NCI-H2171 (cell line): ENCODE measurements at regions not wholly inside any gene's neighbourhood (a gene's known extent, or its start where the extent isn't known, plus 50 kb on each side); places are given as distances from the start of the nearest gene placed in this dataset.
A peak's percentile ranks its signal among the peaks of the same experiment; 100 is the strongest.

Experiments
- DNase-seq: peaks from one replicate; lab custom pipeline; 2025; lab: John Stamatoyannopoulos, UW

DNA sequence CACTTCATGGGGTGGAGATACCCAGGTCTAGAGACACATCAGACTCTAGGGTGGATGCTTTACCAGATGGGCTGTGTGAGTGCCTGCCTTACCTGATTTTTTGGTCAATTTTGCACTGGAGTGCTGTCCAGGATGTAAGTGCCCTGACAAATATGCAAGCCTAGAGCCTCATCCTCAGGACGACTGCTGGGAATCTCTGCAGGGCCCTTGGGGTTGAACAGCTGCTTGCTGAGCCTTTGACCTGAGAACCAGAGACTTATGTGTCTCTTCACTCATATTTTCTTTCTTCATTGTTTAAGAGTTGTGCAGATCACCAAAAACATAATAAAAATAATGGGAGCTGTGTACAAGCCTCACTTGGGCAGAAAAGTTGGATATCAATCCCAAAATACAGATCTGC is 551.5 kb upstream of the ATP2B1 start:
- DNase-seq, result no peak

DNA sequence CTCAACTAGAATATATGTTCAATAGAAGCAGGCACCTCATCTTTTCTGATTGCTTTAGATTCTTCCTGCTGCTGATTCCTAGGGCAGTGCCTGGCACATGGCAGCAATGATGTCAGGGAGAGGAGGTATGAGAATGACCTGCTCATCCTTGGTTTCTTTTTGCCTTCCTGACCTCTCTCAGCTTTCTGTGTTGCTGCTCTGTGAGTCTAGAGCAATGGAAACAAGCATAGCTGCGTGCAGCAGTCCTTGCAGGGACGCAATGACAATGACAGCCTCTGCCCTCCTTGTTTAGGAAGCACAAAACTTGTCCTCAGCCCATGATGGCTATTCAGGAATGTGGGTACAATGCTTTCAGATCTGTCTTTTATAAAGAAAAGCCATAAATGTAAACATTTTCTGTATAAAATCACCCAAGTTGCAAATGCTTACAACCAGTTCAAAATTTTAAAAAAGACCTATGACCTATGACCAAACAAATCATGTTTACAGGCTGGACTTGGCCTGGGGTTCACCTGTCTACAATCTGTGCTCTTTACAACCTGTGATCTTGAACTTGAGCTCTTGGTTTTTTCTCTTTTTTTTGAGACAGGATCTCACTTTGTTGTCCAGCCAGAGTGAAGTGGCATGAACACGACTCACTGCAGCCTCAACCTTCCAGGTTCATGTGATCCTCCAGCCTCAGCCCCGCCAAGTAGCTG is 549.4 kb upstream of the ATP2B1 start:
- DNase-seq, result no peak

DNA sequence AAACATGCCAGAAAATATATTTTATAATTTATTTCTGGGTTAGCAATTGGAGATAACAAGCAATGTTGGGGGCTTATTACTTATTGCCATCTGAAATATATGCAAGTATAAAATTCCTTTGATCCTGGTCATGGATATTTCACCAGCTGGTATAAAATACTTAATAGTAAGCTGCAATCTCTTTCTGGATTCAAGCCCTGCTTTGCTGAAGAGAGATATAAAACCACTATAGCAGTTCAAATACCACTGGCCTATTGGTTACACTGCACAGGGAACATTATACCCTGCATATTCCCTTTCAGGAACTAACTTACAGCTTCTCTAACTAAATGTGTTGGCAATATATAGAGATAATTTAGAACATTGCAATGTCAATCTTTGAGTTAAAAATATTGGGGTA is 546.2 kb upstream of the ATP2B1 start:
- no peak for DNase-seq

DNA sequence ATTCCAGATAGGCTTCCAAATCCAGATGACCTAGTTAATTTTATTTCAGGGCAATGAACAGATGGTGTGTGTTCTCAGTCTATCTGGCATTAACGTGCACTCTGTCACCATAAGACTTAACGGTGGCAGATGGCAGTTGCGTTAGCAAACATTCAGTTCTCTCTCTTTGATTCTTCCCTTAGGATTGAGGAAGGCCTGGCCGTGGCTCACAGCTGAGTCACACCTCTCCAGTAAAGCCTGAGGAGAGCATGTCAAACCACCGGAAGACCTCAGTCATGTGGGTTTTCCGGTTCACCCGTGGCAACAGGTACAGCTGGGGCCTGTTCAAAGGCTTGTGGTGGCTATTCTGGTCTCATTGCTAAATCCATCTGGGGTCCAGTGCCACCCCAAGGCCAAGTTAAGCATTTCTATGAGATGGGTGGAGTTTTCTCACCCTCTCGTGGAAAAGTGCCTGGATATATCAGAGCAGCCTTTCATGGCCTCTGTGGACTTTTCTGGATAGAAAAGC is 545.1 kb upstream of the ATP2B1 start:
- peak; percentile 95 for DNase-seq

DNA sequence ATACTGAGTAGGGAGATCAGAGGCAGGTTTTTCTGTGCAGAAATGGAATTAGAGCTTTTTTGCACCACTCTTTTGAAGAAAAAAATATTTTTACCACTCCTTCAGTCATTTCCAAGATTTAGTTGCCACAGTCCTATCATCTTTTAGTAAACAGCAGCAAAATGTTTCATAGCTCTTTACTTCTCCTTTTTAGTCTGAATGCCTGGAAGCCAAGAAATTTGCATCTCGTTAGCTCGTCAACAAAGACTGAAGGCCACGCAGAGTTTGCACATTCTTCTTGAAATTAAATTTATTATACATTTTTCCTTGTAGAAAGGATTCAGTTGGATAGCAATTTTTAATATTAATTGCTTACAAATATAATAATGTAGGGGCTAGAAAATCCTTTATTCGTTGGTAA is 544.5 kb upstream of the ATP2B1 start:
- DNase-seq, result no peak

DNA sequence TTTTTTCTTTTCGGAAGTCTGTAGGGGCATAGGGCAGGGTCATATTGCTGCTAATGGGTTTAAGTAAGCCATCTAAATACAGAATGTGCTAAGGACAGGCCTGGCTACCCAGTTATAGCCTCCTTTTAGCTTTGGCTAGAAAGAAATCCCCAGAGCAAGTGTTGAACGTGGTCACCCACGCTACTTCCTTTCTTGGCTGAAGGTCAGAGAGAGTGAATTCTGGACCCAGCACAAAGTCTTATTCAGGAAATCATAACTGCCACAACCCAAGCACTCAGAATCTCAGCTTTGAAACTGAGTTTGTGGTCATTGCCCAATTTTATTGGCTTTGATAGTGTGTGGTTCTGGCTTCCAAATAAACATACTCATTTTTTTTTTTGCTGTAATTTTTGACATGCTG is 542.1 kb upstream of the ATP2B1 start:
- no peak for DNase-seq

DNA sequence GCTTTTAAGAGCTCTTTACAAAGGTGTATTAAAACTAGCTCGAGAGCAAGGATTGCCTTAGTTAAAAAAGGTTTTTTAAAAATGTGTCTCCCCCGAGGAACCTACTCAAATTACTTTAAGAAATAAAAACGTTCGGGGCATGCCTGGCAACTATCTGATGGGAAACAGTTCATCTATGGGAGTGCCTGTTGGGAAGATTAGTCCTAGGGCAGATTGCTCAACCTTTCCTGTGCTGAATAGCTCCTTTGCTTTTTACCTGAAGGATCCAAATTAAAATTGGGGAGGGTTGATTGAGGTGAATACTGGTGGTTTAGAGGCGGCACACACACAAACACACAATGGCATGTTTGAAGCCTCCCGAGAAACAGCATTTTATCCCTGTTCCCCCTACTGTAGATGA is 541.4 kb upstream of the ATP2B1 start:
- no peak for DNase-seq

DNA sequence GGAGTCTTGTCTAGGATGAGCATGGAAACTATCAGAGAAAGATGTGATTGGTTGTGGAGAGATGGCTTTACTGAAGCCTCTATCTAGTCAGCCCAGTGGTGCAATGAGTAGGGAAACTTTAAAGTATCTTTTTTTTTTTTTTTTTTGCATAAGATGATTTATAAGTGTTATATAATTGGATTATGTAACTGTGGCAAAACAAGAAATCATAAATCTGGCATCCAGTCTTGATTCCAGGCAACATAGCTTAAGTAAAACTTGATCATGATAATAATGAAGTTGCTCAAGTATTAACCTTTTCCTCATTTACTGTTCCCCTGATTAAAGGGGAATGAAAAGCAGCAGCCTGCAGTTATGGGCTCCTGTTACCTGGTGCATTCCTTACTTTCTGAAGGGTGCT is 538.0 kb upstream of the ATP2B1 start:
- no peak for DNase-seq

DNA sequence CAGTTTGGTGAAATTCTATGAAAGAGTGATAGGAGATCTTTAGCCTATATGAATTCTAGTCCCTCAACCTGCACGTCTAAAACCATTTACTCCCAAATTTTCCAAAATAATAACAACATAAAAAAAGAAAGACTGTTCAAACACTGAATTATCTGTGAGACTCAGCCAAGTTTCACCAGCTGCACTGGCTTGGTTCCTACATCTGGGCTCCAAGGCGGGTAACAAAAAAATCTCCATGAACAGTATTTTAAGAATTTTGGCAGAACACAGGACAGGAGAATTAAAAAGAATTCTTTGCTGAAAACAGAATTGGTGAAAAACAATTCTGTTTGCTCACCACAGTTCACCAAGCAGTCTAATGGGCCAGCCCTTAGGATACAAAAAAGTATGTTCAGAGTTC is 536.8 kb upstream of the ATP2B1 start:
- no peak for DNase-seq

DNA sequence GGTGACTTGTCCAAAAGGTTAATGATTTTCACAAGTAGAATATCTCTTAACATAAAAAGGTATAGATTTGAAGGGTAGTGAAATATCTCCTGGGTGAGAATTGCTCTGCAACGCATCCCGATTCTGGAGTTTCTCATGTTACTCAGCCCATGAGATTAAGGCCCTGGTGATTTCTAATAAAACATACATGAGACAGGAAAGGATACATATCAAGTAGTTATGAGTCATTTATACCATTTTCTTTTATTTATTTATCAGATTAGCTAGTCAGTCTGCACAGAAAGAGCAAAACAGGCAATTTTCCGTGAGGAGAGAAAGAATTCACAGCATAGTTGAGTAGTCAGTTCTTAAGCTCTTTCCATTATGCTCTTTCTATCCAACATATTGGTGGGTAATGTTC is 535.6 kb upstream of the ATP2B1 start:
- no peak for DNase-seq

DNA sequence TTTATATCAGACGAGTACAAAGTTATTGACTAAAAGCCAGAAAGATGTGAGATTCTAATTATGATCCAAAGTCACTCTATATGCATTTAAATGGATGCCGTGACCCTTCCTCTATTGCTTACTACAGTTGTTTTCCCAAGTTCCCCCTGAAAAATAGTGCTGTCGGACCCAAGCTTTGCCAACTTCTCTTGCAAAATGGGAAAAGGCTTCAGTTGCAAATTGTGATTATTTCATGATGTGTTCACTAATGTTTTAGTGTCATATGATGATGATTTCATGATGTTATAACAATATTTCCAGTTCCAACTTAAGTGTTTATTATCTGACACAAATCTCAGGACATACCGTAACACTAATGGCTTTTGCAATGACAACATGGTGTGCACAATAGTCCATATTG is 534.6 kb upstream of the ATP2B1 start:
- DNase-seq, result no peak

DNA sequence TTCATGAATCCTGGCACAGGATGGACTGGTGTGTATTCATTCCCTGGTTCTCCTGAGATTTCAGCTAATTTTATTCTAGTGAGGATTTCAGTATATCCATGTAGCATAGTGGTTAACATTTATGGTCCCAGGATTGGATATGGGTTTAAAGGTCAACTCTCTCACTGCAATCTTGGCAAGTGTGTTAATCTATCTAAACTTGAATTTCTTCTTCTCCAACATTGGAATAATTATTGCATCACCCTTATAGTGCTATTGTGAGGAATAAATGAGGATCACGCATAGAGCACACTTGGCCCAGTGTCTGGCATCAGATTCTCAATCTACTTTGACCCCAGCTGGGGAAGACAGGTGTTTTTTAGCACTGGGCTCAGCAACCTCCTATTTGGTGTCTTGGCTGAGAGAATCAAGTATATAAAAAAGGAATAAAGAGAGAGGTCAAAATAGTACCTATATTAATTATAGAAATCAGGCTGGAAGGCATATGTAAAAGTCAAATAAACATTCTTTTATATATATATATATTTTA is 531.2 kb upstream of the ATP2B1 start:
- DNase-seq, result no peak

DNA sequence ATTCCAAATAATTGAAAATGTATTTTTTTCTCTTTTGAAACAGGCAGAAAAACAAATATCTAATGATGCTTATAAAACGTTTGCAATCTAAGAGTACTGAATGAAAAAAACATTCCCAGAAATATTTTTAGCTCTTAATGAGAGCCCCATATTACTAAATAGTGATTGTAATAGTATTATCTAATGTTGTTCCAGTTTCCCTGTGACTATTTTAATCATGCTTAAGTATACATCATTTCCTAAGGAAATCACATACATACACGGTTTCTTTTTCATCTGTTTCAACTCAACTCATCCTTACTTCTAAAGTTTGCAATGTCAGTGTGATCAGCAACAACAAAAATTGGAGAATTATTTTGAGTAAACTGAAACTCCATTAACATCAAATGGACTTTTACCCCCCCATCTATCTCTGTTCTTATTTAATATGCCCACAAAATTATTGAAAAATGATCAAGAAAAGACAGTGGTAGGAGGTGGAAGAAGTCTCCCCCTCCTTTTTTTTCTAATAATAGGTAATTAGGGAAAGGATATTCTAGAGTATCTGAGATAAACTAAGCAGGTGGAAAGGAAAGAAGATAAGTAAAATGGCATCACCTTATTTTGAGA is 530.1 kb upstream of the ATP2B1 start:
- no peak for DNase-seq

DNA sequence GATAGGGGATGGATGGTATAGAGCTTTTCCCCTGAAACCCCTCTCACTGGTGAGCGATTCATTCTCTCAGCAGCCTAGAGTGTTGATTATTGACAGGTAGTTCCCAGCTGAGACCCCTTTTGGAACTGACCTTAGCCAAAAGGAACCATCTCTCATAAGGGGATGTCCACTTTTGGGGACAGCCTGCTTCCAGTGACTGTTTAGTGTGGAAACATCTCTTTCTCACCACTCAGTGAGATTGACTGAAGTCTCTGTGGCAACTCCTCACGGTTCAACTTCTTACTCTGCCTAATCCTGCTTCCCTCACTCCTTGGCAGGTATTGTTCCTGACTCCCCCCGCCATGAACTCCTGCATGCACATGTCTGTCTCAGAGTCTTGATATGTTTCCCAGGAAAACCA is 529.2 kb upstream of the ATP2B1 start:
- DNase-seq, result no peak

DNA sequence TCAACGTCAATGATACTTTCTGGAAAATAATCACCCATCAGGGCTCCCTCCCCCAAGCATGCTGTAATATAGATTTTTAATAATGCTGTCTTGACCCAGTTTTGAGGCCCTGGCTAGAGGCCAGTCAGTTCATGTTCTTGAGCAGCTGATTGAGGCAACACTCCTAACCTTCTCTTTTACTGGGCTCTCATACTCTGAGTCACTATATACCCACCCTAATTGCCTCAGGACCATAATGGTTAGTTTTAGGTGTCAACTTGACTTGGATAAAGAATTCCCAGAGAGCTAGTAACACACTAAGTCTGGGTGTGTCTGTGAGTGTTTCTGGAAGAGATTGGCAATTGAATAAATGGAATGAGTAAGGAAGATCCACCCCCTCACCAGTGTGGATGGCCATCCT is 527.0 kb upstream of the ATP2B1 start:
- no peak for DNase-seq

DNA sequence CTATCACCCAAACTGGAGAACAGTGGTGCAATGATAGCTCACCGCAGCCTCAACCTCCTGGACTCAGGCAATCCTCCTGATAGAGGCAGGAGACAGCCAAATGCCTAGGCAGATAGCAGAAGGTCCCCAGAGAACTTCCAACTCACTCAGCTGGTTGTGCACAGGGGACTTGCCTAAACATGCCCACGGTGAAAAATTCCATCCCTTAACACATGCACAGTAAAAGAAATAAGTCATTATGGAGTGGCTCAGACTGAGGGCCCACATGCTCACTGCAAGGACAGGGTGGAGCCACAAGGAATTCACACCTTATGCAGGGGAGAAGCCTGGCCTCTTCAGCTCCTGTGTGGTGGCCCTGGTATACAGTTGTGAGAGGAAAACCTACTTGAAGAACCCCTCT is 525.8 kb upstream of the ATP2B1 start:
- peak; percentile 57 for DNase-seq

DNA sequence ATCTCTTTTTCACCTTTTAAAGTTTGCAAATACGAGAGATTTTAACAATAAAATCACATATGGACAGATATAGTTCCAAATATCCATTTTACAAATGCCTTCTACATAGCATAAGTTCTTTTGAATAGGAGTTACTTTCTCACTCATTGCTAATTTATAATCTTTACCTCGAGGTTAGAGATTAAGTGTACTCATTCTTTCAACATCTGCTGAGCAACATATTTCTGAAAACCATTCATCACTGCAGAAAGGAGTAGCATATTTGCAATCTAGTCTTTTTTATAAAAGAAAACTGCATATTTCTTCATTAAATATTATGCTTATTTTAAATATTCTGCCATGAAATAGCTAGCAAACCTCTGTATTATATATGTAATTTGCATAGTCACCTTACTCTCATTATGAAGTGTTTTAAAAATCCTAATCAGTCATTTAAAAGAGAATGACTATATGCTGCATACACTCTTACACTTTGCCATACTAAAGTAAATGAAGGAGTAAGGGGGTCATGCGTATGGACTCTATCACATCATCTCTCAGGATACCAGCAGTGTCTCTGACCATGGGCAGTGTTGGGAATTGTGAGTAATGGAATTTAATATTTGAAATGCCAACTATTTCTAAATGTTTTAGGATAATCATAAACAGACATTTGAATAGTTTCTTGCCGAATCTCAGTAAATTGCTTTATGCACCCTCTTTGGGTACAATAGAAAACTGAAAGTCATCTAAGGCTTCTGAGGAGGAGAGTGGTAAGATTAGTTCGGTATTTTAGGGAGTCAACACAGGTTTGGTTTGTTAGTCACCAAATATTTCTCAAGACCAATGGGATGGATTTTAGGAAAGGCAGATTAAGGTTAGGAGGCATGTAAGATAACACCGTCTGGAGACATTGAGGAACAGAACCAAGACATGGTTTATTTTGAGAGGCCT is 524.8 kb upstream of the ATP2B1 start:
- DNase-seq, result no peak

DNA sequence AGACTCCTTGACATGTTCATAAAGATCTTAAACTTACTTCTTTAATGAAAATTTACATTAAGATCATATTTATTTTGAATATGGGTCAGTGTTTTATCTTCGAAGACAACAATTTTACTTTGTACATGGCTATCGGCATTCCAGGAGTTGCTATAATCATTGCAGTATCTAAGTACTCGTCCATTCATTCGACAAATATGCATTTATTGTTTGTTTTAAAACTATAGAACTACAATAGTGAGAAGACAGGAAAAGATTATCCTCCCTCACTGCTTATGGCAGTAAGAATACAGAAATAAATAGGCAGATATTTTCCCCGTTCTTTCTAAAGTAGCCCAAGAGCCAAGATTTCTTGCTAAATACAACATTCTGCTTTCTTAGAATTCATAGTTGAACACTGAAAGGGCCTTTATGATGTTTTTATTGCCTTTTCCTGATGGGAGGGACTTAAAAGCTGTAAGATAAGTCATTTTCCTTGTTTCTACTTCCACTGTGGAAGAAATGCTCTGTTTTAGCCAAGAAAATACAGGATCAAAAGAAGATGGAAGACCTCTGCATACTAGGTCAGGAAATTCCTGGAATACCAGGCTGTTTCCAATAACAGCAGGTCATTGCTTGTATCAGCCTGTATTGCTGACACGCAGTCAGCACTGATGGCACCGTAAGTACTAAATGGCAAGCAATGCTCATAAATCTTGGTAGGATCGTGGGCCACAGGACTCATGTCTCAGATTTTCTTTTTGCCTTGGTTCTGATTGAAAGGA is 521.0 kb upstream of the ATP2B1 start:
- DNase-seq, result no peak

DNA sequence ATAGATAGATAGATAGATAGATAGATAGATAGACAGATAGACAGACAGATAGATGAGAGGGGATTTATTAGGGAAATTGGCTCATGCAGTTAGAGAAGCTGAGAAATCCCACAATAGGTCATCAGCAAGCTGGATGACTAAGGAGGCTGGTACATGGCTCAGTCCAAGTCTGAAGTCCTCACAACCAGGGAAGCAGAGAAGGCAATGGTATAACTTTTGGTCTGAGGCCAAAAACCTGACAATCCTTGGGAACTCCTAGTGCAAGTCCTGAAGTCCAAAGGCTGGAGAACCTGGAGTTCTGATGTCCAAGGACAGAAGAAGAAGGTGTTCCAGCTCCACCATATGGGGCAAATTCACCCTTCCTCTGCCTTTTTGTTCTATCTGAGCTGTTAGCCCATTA is 517.6 kb upstream of the ATP2B1 start:
- no peak for DNase-seq

DNA sequence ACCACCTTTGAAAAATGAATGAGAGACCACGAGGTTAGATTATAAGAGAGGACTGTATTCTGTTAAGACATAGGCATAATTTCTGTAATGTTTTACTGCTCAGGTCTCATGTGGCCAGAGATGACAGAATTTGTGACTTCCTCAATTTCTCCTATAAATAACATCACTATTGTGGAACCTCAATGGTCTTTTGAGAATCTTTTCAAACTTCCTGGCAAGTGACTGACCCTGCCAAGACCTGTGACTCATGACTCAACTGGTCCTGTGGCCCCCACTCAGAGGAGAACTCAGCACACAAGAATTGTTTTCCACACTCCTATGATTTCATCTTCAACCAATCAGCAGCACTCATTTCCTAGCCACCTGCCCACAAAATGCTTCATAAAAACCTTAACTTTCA is 508.2 kb upstream of the ATP2B1 start:
- no peak for DNase-seq

DNA sequence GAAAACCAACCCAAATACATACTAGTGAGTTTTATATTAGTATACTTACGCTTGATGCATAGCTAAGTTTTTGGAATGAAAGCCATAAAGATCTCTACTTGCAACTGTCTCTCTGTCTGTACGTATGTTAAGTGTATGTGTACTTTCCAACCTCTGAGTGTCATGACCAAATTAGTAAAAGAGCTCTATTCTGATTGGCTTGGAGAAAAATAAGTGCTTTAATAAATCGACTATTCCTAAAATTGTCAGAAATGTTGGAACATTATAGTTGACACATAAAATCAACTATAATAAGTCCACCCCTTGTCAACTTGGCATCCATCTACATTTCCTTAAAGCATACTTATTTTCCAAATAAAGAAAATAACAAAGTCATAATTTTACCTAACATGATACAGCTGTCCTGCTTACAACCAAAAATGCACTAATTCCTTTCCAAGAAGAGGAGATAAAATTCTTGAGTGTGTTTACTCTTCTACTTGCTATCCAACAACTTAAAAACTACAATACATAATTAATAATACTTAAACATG is 507.4 kb upstream of the ATP2B1 start:
- DNase-seq, result no peak

DNA sequence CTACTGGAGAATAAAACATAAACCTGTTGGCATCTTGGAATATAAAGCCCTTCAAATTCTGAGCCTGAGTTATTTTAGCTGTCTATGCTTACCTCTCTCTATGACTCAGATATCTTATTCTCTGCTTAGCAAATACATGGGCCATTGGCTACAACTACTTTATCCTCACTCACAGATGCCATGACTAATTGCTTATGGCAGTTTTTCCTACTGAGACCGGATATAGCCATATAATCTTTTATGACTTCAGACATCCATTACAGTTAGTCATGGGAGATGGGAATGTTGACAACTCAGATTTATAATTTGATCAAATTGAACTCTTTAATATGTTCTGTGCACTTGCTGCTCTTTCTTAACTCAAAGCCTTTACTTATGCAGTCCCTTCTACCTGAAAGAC is 502.4 kb upstream of the ATP2B1 start:
- DNase-seq, result no peak
